ENCODE measurements at regions not wholly inside any gene's neighbourhood (a gene's known extent, or its start where the extent isn't known, plus 50 kb on each side); places are given as distances from the start of the nearest gene placed in this dataset.

DNA sequence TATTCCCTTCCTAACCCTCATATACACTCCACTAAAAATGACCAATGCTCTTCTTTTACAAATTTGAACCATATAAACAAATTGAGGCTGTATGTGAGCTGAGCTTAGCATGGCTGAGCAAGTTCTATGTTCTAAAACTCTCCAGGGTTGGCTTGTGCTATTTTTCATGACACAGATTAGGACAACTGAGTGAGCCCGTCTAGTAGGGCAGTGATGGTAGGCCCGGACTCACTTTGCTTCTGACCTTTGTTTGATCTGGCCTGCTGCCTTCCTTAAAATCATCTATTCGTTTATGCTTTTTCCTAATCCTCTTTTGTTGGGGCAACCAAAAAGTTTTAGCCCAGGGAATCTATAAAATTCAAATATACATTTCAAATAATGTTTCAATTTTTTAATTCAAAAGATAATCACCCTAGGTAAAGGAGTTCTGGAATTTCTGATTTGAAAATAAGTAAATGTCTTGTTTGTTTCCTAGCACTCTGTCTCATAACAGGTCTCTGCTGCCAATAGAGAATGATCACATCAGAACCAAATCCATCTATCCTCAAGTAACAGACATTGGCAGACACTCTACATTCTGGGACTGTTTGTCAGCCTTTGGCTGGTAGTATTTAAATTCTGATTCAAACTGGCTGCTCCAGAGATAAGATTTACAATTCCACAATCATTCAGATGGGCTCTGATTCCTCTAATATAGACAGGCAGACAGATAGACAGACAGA lies 217.0 kb upstream of the TARS1 start:
- TF ChIP-seq, protein P1, sequence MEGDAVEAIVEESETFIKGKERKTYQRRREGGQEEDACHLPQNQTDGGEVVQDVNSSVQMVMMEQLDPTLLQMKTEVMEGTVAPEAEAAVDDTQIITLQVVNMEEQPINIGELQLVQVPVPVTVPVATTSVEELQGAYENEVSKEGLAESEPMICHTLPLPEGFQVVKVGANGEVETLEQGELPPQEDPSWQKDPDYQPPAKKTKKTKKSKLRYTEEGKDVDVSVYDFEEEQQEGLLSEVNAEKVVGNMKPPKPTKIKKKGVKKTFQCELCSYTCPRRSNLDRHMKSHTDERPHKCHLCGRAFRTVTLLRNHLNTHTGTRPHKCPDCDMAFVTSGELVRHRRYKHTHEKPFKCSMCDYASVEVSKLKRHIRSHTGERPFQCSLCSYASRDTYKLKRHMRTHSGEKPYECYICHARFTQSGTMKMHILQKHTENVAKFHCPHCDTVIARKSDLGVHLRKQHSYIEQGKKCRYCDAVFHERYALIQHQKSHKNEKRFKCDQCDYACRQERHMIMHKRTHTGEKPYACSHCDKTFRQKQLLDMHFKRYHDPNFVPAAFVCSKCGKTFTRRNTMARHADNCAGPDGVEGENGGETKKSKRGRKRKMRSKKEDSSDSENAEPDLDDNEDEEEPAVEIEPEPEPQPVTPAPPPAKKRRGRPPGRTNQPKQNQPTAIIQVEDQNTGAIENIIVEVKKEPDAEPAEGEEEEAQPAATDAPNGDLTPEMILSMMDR (IDR thresholded peaks at IDR 0.05) = no peak
- TF ChIP-seq POLR2A (IDR thresholded peaks at IDR 0.05) = no peak

Measured in ovary (tissue), 3 donors.